ENCODE measurements at regions not wholly inside any gene's neighbourhood (a gene's known extent, or its start where the extent isn't known, plus 50 kb on each side); places are given as distances from the start of the nearest gene placed in this dataset.
A peak's percentile ranks its signal among the peaks of the same experiment; 100 is the strongest.

- DNase-seq (ENCODE audit: low read depth in 2 of 2) = no peak
Measured at GRCh38 chr1:181387702-181388101, 95.6 kb upstream of the CACNA1E start.

DNA sequence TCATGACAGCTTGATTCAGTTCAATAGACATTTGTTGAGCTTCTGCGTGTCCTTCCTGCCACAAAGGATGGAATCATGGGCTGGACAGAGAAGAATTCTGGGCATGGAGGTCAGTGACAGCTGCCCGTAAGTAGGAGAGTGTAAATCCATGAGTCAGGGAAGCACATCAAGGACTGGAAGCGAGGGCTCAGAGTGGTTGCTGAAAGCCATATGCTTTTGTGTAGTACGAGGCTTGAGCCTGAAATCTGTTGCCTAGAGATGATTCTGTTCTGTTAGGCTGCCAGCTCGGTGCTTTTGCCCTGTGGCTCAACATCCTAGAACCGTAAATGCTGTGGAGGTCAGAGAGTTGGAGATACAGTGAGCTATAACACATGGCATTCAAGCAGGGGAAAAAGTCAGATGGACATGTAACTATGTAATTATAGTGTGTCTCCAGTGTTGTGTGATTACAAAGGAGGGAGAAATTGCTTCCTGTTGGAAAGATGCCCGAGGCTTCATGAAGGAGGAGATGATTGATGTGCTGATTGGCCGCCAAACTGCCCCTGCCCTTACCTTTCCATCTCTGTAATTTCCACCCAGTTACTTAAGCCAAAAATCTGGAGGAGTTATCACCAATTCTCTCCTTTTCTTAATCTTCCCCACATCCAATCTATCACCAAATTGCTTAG lies 92.8 kb upstream of the CACNA1E start:
- DNase-seq (ENCODE audit: low read depth in 2 of 2) = no peak

DNA sequence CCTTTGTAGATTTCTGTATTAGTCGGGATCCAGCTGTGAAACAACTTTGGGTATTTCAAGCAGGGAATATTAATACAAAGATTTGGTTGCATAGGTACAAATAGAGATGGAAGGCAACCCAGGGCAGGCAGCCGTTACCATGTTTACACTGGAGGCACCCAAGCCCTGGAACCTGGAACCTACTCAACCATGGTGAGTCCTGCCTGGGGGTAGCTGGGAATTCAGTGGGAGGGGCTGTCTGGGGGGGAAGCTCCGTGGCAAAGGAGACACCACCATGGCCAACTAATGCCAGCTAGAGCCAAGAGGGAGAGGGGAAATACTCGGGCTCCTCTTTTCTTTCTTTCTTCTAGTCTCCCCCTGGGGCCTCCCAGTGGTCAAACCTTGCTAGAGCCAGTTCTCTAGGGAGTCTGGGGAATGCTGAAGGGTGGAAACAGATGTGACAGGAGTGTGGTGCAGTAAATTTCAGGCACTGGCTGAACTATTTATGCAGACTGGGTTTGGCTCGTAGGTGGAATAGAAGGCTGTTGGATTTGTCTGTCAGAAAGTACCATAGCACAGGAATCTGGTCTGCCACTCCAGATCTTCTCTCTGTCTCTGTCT lies 91.9 kb upstream of the CACNA1E start:
- no peak for DNase-seq (ENCODE audit: low read depth in 2 of 2)

- DNase-seq (ENCODE audit: low read depth in 2 of 2) = no peak
Measured at GRCh38 chr1:181392133-181392532, 91.2 kb upstream of the CACNA1E start.

GRCh38 chr1:181392613-181393220 lies 90.6 kb upstream of the CACNA1E start:
- DNase-seq (ENCODE audit: low read depth in 2 of 2) = no peak

DNA sequence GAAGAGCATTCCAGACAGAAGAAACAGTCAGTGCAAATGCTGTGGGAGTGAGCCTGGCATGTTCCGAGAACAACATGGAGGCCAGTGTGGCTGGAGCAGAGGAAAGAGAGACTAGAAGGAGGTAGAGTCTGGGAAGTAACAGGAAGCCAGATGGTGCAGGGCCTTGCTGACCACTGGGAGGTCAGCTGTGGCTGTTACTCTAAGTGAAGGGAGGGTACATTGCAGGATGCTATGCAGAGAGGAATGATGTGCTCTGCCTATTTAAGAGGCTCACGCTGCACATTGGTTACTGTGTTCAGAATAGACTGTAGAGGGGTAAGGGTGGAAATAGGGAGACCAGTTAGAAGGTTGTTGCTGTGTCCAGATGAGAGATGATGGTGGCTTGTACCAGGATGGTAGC lies 88.6 kb upstream of the CACNA1E start:
- no peak for DNase-seq (ENCODE audit: low read depth in 2 of 2)

DNA sequence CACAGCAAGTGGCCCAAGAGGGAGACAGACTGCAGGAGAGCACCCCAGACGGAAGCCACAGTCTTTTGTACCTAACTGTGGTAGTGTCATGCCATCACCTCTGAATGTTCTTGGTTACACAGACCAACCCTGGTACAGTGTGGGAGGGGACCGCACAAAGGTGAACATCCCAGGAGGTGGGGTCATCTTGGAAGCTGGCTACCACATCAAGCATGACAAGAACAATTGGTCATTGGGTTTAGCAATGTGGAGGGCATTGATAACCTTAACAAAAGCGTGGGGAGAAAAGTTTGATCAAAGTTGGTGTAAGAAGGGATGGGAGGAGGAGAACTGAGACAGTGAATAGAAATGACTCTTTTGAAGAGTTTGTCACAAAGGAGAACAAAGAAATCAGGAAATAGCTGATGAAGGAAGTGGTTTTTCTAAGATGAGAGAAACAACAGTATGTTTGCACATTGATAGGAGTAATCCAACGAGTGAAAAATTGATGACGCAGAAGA lies 87.1 kb upstream of the CACNA1E start:
- DNase-seq (ENCODE audit: low read depth in 2 of 2) = peak in 1 of 2 donors; percentile 5

DNA sequence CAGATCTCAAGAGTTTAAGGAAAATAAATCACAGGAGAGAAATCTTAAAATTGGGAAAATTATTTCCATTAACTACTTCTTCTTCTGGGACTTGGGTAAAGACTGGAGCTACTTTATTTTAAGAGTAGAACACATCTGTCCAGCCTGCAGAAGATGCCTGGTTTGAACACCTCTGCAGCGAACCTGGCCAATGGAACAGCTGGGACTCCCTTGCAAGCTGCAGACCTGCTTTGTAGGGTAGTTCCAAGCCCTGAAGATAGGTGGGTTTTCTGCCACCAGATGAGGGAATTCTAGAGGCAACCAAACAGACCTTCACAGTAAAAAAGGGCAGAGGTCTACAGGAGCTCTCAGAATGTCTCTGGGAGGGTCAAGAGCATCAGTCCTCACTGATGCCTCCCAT lies 86.5 kb upstream of the CACNA1E start:
- no peak for DNase-seq (ENCODE audit: low read depth in 2 of 2)

GRCh38 chr1:181397845-181398244 lies 85.5 kb upstream of the CACNA1E start:
- DNase-seq (ENCODE audit: low read depth in 2 of 2) = no peak

DNA sequence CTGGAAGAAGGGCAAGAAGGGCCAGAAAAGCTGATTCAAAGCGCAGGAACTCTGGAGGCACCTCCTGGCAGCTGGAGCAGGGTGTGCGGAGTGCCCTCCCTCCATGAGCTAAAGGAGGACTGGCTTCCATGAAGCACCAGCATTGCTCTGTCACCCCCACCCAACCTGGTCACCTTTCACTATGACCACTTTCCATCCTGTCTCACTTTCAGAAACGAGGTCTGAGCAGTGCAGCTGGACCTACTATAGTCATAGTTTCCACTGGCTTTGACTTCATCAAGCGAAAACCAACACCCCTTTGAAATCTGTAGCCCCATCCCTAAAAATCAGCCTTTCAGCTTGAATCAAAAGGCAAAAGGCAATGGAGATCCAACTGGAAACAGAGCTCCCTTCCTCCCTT lies 84.8 kb upstream of the CACNA1E start:
- DNase-seq (ENCODE audit: low read depth in 2 of 2) = no peak

GRCh38 chr1:181405584-181405983 lies 77.7 kb upstream of the CACNA1E start:
- DNase-seq (ENCODE audit: low read depth in 2 of 2) = no peak

DNA sequence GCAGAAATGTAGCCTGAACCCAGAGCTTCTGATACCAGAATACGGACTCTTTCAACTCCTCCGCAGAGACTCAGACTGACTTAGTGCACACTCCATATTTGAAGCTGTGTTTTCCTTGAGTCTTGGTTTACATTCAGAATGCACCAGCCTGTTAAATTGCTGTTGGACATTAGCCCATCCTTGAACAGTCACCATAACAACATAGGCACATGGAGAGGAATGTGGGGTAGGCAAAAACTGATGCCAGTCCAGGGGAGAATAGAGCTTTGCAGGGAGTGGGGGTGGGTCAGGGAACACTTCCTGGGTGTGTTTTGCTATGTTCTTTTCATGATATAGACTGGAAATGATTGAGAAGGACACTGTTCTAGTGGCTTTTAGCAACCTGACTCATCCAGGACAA lies 76.3 kb upstream of the CACNA1E start:
- no peak for DNase-seq (ENCODE audit: low read depth in 2 of 2)

DNA sequence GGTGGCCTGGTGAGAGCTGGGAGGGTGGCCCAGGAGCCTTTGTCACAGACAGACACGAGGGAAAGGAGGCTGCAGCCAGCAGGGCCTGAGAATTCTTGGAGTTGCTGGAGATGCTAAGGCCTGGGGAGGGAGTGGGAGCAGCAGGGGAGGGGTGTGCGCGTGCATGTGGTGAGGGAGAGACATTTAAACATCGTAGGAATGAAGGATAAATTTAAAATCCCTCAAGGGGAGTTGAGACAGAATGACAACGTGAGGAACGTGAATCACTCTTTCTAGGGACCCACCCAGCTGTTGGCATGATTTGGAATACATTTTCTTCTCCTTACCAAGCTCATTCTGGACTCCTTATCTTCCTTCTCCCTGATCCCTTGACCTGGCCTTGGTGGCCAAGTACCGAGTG lies 73.3 kb upstream of the CACNA1E start:
- no peak for DNase-seq (ENCODE audit: low read depth in 2 of 2)

DNA sequence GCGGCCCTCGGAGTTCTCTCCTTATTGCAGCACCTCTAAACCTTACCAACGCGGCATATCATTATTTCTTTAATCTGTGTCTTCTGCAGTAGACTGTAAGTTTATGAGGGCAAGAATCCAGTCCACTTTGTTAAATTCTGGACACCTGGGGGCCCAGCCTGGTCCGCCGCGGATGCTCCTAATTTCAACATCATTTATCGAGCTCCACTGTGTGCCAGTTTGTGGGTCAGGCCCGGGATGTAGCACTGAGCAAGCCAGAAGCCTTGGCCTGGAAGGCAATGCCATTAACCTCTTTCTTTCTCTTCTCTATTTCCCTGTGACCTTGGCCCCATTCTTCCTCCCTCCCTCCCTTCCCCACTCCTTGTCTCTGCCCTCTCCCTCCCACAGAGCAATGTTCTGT lies 70.6 kb upstream of the CACNA1E start:
- DNase-seq (ENCODE audit: low read depth in 2 of 2) = no peak

- DNase-seq (ENCODE audit: low read depth in 2 of 2) = no peak
Measured at GRCh38 chr1:181413195-181413815, 70.0 kb upstream of the CACNA1E start.

GRCh38 chr1:181413836-181414235 lies 69.5 kb upstream of the CACNA1E start:
- no peak for DNase-seq (ENCODE audit: low read depth in 2 of 2)

GRCh38 chr1:181416268-181416860 lies 67.0 kb upstream of the CACNA1E start:
- DNase-seq (ENCODE audit: low read depth in 2 of 2) = no peak

GRCh38 chr1:181417915-181418314 lies 65.4 kb upstream of the CACNA1E start:
- no peak for DNase-seq (ENCODE audit: low read depth in 2 of 2)

- no peak for DNase-seq (ENCODE audit: low read depth in 2 of 2)
Measured at GRCh38 chr1:181423301-181423918, 59.9 kb upstream of the CACNA1E start.

GRCh38 chr1:181424786-181425403 lies 58.4 kb upstream of the CACNA1E start:
- DNase-seq (ENCODE audit: low read depth in 2 of 2) = peak; percentile 26 to 46

- DNase-seq (ENCODE audit: low read depth in 2 of 2) = no peak
Measured at GRCh38 chr1:181425566-181425965, 57.8 kb upstream of the CACNA1E start.
